HG03139 (cell line): ENCODE measurements at regions not wholly inside any gene's neighbourhood (a gene's known extent, or its start where the extent isn't known, plus 50 kb on each side); places are given as distances from the start of the nearest gene placed in this dataset.
"Not testable (repeated sequence)": the region's sequence is repeated elsewhere in the genome, so short reads cannot be mapped to it uniquely, and the experiment has no call there.

Source experiments
- ATAC-seq: cut with Tn5 transposase; IDR thresholded peaks from one replicate; pipeline ENCODE4 v1.9.1; 2021; ENCODE audit not compliant: unreplicated experiment

GRCh38 chr6:22349051-22349450, 52.2 kb upstream of the PRL start:
- no peak for ATAC-seq

- ATAC-seq, result no peak
These were observed 52.7 kb upstream of the PRL start for GRCh38 chr6:22349528-22349927.

- ATAC-seq, result no peak
These were observed 53.3 kb upstream of the PRL start for GRCh38 chr6:22350109-22350508.

GRCh38 chr6:22353101-22353500, 56.3 kb upstream of the PRL start:
- no peak for ATAC-seq

- ATAC-seq, result no peak
These were observed 59.6 kb upstream of the PRL start for GRCh38 chr6:22356362-22356940.

- ATAC-seq, result no peak
These were observed 60.9 kb upstream of the PRL start for GRCh38 chr6:22357724-22358189.

GRCh38 chr6:22361576-22361975, 64.7 kb upstream of the PRL start:
- no peak for ATAC-seq

GRCh38 chr6:22362361-22362760, 65.5 kb upstream of the PRL start:
- ATAC-seq, result no peak

GRCh38 chr6:22363166-22363713, 66.4 kb upstream of the PRL start:
- no peak for ATAC-seq

- no peak for ATAC-seq
These were observed 66.9 kb upstream of the PRL start for GRCh38 chr6:22363714-22364239.

- ATAC-seq, result no peak
These were observed 67.5 kb upstream of the PRL start for GRCh38 chr6:22364306-22364705.

GRCh38 chr6:22366214-22366613, 69.4 kb upstream of the PRL start:
- no peak for ATAC-seq

- no peak for ATAC-seq
These were observed 70.5 kb upstream of the PRL start for GRCh38 chr6:22367346-22367745.

GRCh38 chr6:22368794-22369193, 72.0 kb upstream of the PRL start:
- no peak for ATAC-seq

GRCh38 chr6:22372922-22373321, 76.1 kb upstream of the PRL start:
- peak; percentile 70 for ATAC-seq

GRCh38 chr6:22374950-22375349, 78.1 kb upstream of the PRL start:
- ATAC-seq, result not testable (repeated sequence)

GRCh38 chr6:22376293-22376692, 79.5 kb upstream of the PRL start:
- ATAC-seq, result not testable (repeated sequence)

- not testable (repeated sequence) for ATAC-seq
These were observed 81.7 kb upstream of the PRL start for GRCh38 chr6:22378536-22378935.

GRCh38 chr6:22380236-22380635, 83.4 kb upstream of the PRL start:
- ATAC-seq, result no peak

GRCh38 chr6:22381845-22382544, 85.2 kb upstream of the PRL start:
- ATAC-seq, result no peak

GRCh38 chr6:22383016-22383415, 86.2 kb upstream of the PRL start:
- ATAC-seq, result no peak

- ATAC-seq, result no peak
These were observed 95.9 kb upstream of the PRL start for GRCh38 chr6:22392711-22393110.
